GM10248 (cell line): ENCODE measurements at regions not wholly inside any gene's neighbourhood (a gene's known extent, or its start where the extent isn't known, plus 50 kb on each side); places are given as distances from the start of the nearest gene placed in this dataset.

Experiments used
- CTCF ChIA-PET: fragments of 300-600 bp; sonication (Branson Sonifier 250); formaldehyde crosslinking; extraction: SDS; loops from one replicate; lab custom pipeline; 2021; ENCODE audit warnings: antibody characterized with exemption; lab: Yijun Ruan, JAX
- POLR2A ChIA-PET: fragments of 350-650 bp; sonication (Branson Sonifier 250); formaldehyde crosslinking; extraction: SDS; loops from one replicate; lab custom pipeline; 2020; ENCODE audit warnings: antibody characterized with exemption; lab: Yijun Ruan, JAX
- DNase-seq: peaks from one replicate; pipeline ENCODE4 v3.0.0; 2012; ENCODE audit errors: extremely low spot score
- TF ChIP-seq, protein P1 (sequence below): IDR thresholded peaks from 2 replicates; pipeline ENCODE4 v1.5.1; 2012; ENCODE audit warnings: mild to moderate bottlenecking, low read depth; ENCODE audit errors: extremely low read depth, missing control alignments, control extremely low read depth

DNA sequence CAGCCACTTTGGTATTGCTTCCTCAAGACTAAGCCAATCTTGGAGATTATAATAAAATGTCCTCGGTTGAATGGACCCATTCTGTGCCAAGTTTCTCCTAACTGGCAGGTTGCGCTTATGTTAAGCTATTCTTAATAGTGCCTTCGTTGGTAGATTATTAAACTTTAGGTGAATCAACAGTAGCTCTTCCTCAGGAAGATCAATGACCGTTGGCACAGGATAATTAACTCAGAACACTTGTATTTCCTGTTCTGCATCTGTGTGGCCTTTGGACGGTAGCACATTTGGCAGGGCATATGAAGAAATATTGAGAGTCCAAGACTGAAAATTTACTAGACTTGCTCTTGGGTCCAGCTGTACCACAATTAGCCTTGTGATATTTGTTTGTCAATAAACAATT, 402.9 kb downstream of the MLLT3 start:
- POLR2A ChIA-PET, result no interaction called here
- TF ChIP-seq, protein P1, sequence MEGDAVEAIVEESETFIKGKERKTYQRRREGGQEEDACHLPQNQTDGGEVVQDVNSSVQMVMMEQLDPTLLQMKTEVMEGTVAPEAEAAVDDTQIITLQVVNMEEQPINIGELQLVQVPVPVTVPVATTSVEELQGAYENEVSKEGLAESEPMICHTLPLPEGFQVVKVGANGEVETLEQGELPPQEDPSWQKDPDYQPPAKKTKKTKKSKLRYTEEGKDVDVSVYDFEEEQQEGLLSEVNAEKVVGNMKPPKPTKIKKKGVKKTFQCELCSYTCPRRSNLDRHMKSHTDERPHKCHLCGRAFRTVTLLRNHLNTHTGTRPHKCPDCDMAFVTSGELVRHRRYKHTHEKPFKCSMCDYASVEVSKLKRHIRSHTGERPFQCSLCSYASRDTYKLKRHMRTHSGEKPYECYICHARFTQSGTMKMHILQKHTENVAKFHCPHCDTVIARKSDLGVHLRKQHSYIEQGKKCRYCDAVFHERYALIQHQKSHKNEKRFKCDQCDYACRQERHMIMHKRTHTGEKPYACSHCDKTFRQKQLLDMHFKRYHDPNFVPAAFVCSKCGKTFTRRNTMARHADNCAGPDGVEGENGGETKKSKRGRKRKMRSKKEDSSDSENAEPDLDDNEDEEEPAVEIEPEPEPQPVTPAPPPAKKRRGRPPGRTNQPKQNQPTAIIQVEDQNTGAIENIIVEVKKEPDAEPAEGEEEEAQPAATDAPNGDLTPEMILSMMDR, result no peak
- no peak for DNase-seq
- CTCF ChIA-PET, result no interaction called here

DNA sequence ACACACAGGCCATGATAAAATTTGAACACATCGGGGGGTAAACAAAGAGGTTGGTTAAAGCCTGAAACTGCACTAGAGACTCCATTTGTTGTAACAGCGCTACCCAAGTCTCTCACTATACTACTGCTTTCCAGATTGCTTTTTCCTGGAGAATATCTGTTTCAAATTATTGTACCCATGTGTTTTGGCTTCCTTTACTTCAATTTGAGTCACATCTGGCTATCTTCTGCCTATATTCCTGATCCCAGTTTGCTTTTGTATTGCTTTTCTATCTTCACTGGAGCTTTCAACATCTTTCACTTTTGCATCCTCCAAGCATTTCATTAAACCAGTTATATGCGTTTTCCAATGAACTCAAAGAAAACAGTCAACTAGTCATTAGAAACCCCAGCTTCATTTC, 404.7 kb downstream of the MLLT3 start:
- ChIA-PET POLR2A (no interaction called here), CTCF (no interaction called here)
- DNase-seq, result no peak
- TF ChIP-seq, protein P1, result no peak

GRCh38 chr9:20216438-20216837, 405.9 kb downstream of the MLLT3 start:
- ChIA-PET POLR2A (no interaction called here), CTCF (no interaction called here)
- no peak for DNase-seq
- TF ChIP-seq, protein P1, result no peak

DNA sequence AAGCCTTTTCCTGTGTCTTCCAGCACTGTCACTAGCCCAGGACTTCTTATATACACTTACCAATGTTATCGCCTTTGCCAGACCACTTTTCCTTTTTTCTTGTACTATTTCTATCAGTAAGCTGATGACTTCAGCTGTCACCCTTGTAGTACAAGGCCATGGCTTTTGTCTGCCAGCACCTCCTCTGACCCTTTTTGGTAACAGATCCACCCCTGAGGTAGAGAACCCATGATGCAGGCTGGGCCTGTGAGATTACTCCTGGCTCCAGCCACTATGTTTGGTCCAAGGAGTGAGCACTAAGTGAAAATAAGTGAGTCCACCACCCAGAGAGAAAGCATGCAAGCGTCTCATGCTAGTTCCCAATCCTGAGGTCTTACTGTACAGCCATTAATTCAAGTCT, 406.7 kb downstream of the MLLT3 start:
- no peak for DNase-seq
- POLR2A ChIA-PET, result no interaction called here
- CTCF ChIA-PET, result interaction anchor here (1.2 kb wide), 1 partner anchor 14 kb away, joined by 3 read pairs; no protein-coding TSS in a partner anchor
- TF ChIP-seq, protein P1, result no peak

DNA sequence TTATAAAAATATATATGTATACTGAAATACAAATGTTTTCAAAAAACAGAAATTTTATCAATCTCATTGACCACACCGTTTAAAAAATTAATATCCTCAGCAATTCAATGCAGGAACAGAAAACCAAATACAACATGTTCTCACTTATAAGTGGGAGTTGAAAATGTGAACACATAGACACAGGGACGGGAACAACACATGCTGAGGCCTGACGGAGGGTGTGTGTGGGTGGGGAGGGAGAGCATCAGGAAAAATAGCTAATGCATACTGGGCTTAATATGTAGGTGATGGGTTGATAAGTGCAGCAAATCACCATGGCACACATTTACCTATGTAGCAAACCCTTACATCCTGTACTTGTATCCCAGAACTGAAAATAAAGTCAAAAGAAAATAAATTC, 409.5 kb downstream of the MLLT3 start:
- CTCF ChIA-PET, result no interaction called here
- TF ChIP-seq, protein P1, result no peak
- POLR2A ChIA-PET, result no interaction called here
- no peak for DNase-seq

GRCh38 chr9:20209391-20210340, 412.6 kb downstream of the MLLT3 start:
- DNase-seq, result no peak
- TF ChIP-seq, protein P1, result no peak
- CTCF ChIA-PET, result interaction anchor here (1.4 kb wide), 1 partner anchor 123 kb away, joined by 3 read pairs; no protein-coding TSS in a partner anchor
- POLR2A ChIA-PET, result no interaction called here
